Endodermal cell (in vitro differentiated cells): ENCODE measurements at regions not wholly inside any gene's neighbourhood (a gene's known extent, or its start where the extent isn't known, plus 50 kb on each side); places are given as distances from the start of the nearest gene placed in this dataset.

ENCODE experiments used
- DNase-seq: peaks from one replicate; pipeline ENCODE4 v3.0.0-alpha.2; 2017
- H3K27ac ChIP-seq: 2 replicates; pipeline ENCODE4 v1.5.1; 2013; ENCODE audit warnings: mild to moderate bottlenecking, low read depth, low read length, moderate library complexity
- H3K27me3 ChIP-seq: 2 replicates; pipeline ENCODE4 v1.6.1; 2013; ENCODE audit warnings: mild to moderate bottlenecking, low read length, moderate library complexity; ENCODE audit not compliant: insufficient read depth, control insufficient read depth, poor library complexity, severe bottlenecking
- H3K36me3 ChIP-seq: 2 replicates; pipeline ENCODE4 v1.7.0; 2013; ENCODE audit warnings: mild to moderate bottlenecking, low read length, moderate library complexity; ENCODE audit not compliant: control insufficient read depth, insufficient read depth
- H3K4me1 ChIP-seq: one replicate; pipeline ENCODE4 v1.7.0; 2013; ENCODE audit warnings: low read length; ENCODE audit not compliant: control insufficient read depth, insufficient read depth
- H3K4me3 ChIP-seq: 2 replicates; pipeline ENCODE4 v1.5.1; 2013; ENCODE audit warnings: mild to moderate bottlenecking, low read length, moderate library complexity
- H3K9ac ChIP-seq: 2 replicates; pipeline ENCODE4 v1.6.1; 2013; ENCODE audit warnings: mild to moderate bottlenecking, low read length, moderate library complexity; ENCODE audit not compliant: poor library complexity, severe bottlenecking; ENCODE audit errors: extremely low read depth
- H3K9me3 ChIP-seq: 2 replicates; pipeline ENCODE4 v1.6.1; 2013; ENCODE audit warnings: mild to moderate bottlenecking, low read length, moderate library complexity; ENCODE audit not compliant: control insufficient read depth
- H3K27ac Mint-ChIP-seq: 2 replicates; pipeline ENCODE4 v1.8.0; 2020; ENCODE audit warnings: mixed read lengths
- H3K27me3 Mint-ChIP-seq: 2 replicates; pipeline ENCODE4 v1.8.0; 2021; ENCODE audit warnings: mild to moderate bottlenecking, mixed read lengths; ENCODE audit not compliant: insufficient read depth
- H3K36me3 Mint-ChIP-seq: 2 replicates; pipeline ENCODE4 v1.8.0; 2020; ENCODE audit warnings: low read depth, mixed read lengths
- H3K4me1 Mint-ChIP-seq: 2 replicates; pipeline ENCODE4 v1.8.0; 2020; ENCODE audit warnings: mixed read lengths
- H3K4me3 Mint-ChIP-seq: 2 replicates; pipeline ENCODE4 v1.8.0; 2020; ENCODE audit warnings: mild to moderate bottlenecking, moderate library complexity, mixed read lengths
- H3K9me3 Mint-ChIP-seq: 2 replicates; pipeline ENCODE4 v1.8.0; 2020; ENCODE audit warnings: mild to moderate bottlenecking, mixed read lengths
- CTCF ChIP-seq: fragments of 200-600 bp; sonication (generic); conservative IDR thresholded peaks from 2 replicates; pipeline ENCODE4 v1.5.0; 2021; ENCODE audit warnings: antibody characterized with exemption, mild to moderate bottlenecking
- WGBS, 2 experiments: methylation state at CpG; one replicate each; pipeline versions ENCODE4 v1.1.5 to v1.1.7; 2013; ENCODE audit warnings: missing lambda C conversion rate in 2 of 2, mixed read lengths in 1 of 2; ENCODE audit not compliant: insufficient coverage in 1 of 2, insufficient read length in 1 of 2; 5-methylcytosine and 5-hydroxymethylcytosine counted together

DNA sequence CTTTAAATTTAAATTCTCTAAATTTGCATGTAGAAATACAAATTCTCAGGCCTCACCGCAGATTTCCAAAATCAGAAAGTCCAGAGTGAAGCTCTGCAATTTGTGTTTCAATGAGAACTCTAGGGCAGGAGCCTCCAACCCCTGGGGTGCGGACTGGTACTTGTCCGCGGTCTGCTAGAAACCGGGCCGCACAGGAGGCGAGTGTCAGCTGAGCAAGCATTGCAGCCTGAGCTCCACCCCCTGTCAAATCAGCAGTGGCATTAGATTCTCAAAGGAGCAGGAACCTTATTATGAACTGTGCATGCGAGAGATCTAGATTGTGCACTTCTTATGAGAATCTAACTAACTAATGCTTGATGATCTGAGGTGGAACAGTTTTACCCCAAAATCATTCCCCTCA lies 203.0 kb upstream of the PCSK2 start:
- WGBS, 2 experiments = 23 to 59% methylated on average over 7 to 8 of the region's 8 CpGs
- peaks cover 21% of the 10 kb centered on the region for H3K9me3 ChIP-seq
- Mint-ChIP-seq H3K27me3 (no peaks in the 10 kb centered on the region), H3K9me3 (peaks cover 28% of the 10 kb centered on the region), H3K36me3 (no peaks in the 10 kb centered on the region), H3K27ac (no peak overlapping the region), H3K4me3 (no peak overlapping the region), H3K4me1 (peaks cover 7% of the 10 kb centered on the region)
- no peaks in the 10 kb centered on the region for H3K4me1 ChIP-seq
- H3K9ac ChIP-seq = no peak overlapping the region
- no peak overlapping the region for H3K4me3 ChIP-seq
- no peak overlapping the region for H3K27ac ChIP-seq
- TF ChIP-seq CTCF = no peak
- DNase-seq = peak; percentile 83
- no peaks in the 10 kb centered on the region for H3K36me3 ChIP-seq
- H3K27me3 ChIP-seq = no peaks in the 10 kb centered on the region

DNA sequence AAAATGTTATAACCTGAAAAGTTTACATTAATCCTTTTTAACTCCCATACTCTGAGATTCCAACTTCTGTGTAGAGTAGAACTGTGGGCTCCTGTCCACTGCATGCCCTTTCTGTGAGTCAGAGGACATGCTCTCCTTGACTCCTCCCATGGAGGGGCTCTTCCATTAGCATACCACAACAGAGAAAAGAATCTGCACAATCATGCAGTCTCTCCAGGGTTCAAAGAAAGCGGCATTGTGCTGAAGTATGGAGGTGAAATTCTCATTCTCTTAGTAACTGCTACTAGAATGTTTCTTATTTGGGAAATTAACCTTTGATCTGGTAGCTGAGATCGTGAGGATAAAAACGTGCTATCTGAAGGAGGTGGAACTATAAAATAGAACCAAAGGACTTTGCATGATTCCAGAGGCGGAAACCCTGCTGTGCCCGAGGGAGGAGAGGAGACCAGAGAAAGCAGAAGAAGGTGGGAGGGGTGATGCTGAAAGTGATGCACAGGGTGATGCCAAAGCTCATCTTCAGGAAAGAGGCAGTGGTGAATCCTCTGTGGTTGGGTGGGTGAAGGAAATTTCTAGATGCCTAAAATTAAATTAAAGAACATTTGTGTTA lies 202.2 kb upstream of the PCSK2 start:
- no peak overlapping the region for H3K9ac ChIP-seq
- Mint-ChIP-seq H3K27ac (peak overlapping the region; percentile 82), H3K27me3 (no peaks in the 10 kb centered on the region), H3K4me1 (peaks cover 7% of the 10 kb centered on the region), H3K36me3 (no peaks in the 10 kb centered on the region), H3K4me3 (no peak overlapping the region), H3K9me3 (peaks cover 33% of the 10 kb centered on the region)
- no peaks in the 10 kb centered on the region for H3K27me3 ChIP-seq
- H3K27ac ChIP-seq = peak overlapping the region; percentile 22
- peak; percentile 80 for DNase-seq
- peaks cover 27% of the 10 kb centered on the region for H3K9me3 ChIP-seq
- WGBS, 2 experiments = 16 to 49% methylated on average over 3 to 5 of the region's 5 CpGs
- TF ChIP-seq CTCF = no peak
- H3K4me1 ChIP-seq = no peaks in the 10 kb centered on the region
- H3K36me3 ChIP-seq = no peaks in the 10 kb centered on the region
- H3K4me3 ChIP-seq = no peak overlapping the region

DNA sequence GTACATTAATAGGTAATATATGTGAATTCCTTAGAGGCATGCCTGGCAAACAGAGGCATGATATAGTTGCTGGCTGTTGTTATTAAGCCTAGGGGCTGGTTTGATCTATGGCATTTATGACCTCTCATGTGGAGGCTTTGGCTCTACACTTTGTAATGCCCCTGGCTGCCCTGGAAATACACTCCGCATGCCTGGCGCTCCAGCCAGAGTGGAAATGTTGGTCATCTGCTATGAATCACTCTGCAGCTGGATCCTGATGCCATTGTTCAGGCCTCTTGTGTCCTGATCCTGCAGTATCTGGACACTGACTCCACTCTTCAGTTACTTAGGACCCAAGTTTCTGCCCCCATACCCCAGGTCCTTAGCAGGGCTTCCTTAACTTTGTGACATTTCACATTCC lies 200.5 kb upstream of the PCSK2 start:
- TF ChIP-seq CTCF = no peak
- 98 to 100% methylated on average over 2 of the region's 2 CpGs for WGBS, 2 experiments
- H3K36me3 ChIP-seq = no peaks in the 10 kb centered on the region
- no peaks in the 10 kb centered on the region for H3K4me1 ChIP-seq
- Mint-ChIP-seq H3K4me1 (peaks cover 7% of the 10 kb centered on the region), H3K36me3 (no peaks in the 10 kb centered on the region), H3K4me3 (no peak overlapping the region), H3K27me3 (no peaks in the 10 kb centered on the region), H3K27ac (no peak overlapping the region), H3K9me3 (peaks cover 35% of the 10 kb centered on the region)
- no peak overlapping the region for H3K4me3 ChIP-seq
- DNase-seq = no peak
- H3K27ac ChIP-seq = no peak overlapping the region
- H3K9me3 ChIP-seq = peaks cover 27% of the 10 kb centered on the region
- H3K9ac ChIP-seq = no peak overlapping the region
- no peaks in the 10 kb centered on the region for H3K27me3 ChIP-seq
